ENCODE measurements at regions not wholly inside any gene's neighbourhood (a gene's known extent, or its start where the extent isn't known, plus 50 kb on each side); places are given as distances from the start of the nearest gene placed in this dataset.
A peak's percentile ranks its signal among the peaks of the same experiment; 100 is the strongest.

GRCh38 chr12:107248187-107248586 is 154.8 kb upstream of the CRY1 start (continued):
- TF ChIP-seq DNMT1 (CRISPR knock-in tag; IDR thresholded peaks at IDR 0.05): no peak
- TF ChIP-seq, protein P1, sequence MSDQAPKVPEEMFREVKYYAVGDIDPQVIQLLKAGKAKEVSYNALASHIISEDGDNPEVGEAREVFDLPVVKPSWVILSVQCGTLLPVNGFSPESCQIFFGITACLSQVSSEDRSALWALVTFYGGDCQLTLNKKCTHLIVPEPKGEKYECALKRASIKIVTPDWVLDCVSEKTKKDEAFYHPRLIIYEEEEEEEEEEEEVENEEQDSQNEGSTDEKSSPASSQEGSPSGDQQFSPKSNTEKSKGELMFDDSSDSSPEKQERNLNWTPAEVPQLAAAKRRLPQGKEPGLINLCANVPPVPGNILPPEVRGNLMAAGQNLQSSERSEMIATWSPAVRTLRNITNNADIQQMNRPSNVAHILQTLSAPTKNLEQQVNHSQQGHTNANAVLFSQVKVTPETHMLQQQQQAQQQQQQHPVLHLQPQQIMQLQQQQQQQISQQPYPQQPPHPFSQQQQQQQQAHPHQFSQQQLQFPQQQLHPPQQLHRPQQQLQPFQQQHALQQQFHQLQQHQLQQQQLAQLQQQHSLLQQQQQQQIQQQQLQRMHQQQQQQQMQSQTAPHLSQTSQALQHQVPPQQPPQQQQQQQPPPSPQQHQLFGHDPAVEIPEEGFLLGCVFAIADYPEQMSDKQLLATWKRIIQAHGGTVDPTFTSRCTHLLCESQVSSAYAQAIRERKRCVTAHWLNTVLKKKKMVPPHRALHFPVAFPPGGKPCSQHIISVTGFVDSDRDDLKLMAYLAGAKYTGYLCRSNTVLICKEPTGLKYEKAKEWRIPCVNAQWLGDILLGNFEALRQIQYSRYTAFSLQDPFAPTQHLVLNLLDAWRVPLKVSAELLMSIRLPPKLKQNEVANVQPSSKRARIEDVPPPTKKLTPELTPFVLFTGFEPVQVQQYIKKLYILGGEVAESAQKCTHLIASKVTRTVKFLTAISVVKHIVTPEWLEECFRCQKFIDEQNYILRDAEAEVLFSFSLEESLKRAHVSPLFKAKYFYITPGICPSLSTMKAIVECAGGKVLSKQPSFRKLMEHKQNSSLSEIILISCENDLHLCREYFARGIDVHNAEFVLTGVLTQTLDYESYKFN (CRISPR knock-in tag; conservative IDR thresholded peaks at IDR 0.05): peak; percentile 34; the same call in 1 of the 2 replicates
- no peak for TF ChIP-seq SIN3A (IDR thresholded peaks at IDR 0.05; ENCODE audit: borderline replicate concordance, low read depth, low read length)
- TF ChIP-seq NR2F1 (CRISPR knock-in tag; IDR thresholded peaks at IDR 0.05): peak; percentile 72 to 82
- no peak for TF ChIP-seq SMAD3 (CRISPR knock-in tag; IDR thresholded peaks at IDR 0.05)
- TF ChIP-seq ZNF790 (CRISPR knock-in tag; IDR thresholded peaks at IDR 0.05; ENCODE audit: borderline replicate concordance): no peak
- TF ChIP-seq ZNF232 (CRISPR knock-in tag; IDR thresholded peaks at IDR 0.05; ENCODE audit: borderline replicate concordance): no peak
- no peak for TF ChIP-seq NFE2 (CRISPR knock-in tag; IDR thresholded peaks at IDR 0.05)
- TF ChIP-seq ZNF367 (CRISPR knock-in tag; IDR thresholded peaks at IDR 0.05; ENCODE audit: borderline replicate concordance): no peak
- TF ChIP-seq GPBP1L1 (CRISPR knock-in tag; IDR thresholded peaks at IDR 0.05): no peak
- TF ChIP-seq HHEX (CRISPR knock-in tag; IDR thresholded peaks at IDR 0.05): 0 out of 2 replicates have a peak, but pooled peaks have one; percentile 10
- 0 out of 2 replicates have a peak, but pooled peaks have one; percentile 34 for TF ChIP-seq RXRB (CRISPR knock-in tag; IDR thresholded peaks at IDR 0.05; ENCODE audit: borderline replicate concordance)
- no peak for TF ChIP-seq CSRNP2 (CRISPR knock-in tag; conservative IDR thresholded peaks at IDR 0.05; ENCODE audit: low read depth)
- TF ChIP-seq, protein P2, sequence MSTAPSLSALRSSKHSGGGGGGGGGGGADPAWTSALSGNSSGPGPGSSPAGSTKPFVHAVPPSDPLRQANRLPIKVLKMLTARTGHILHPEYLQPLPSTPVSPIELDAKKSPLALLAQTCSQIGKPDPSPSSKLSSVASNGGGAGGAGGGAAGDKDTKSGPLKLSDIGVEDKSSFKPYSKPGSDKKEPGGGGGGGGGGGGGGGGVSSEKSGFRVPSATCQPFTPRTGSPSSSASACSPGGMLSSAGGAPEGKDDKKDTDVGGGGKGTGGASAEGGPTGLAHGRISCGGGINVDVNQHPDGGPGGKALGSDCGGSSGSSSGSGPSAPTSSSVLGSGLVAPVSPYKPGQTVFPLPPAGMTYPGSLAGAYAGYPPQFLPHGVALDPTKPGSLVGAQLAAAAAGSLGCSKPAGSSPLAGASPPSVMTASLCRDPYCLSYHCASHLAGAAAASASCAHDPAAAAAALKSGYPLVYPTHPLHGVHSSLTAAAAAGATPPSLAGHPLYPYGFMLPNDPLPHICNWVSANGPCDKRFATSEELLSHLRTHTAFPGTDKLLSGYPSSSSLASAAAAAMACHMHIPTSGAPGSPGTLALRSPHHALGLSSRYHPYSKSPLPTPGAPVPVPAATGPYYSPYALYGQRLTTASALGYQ (CRISPR knock-in tag; IDR thresholded peaks at IDR 0.05): no peak
- TF ChIP-seq SOX13 (IDR thresholded peaks at IDR 0.05): no peak
- 0 out of 4 replicates have a peak, but pooled peaks of 1 of the 2 experiments have one; percentile 14 for TF ChIP-seq SOX13 (CRISPR knock-in tag; conservative IDR thresholded peaks at IDR 0.05 in 1 of 2, IDR thresholded peaks at IDR 0.05 in 1 of 2)
- TF ChIP-seq ZMYM4 (CRISPR knock-in tag; IDR thresholded peaks at IDR 0.05): peak; percentile 26; the same call in 1 of the 2 replicates
- no peak for TF ChIP-seq SMARCE1 (IDR thresholded peaks at IDR 0.05; ENCODE audit: borderline replicate concordance)
- TF ChIP-seq TAF15 (IDR thresholded peaks at IDR 0.05; ENCODE audit: low read depth, low read length, poor library complexity, severe bottlenecking): no peak
- TF ChIP-seq GATAD1 (CRISPR knock-in tag; IDR thresholded peaks at IDR 0.05): no peak
- no peak for TF ChIP-seq ATM (IDR thresholded peaks at IDR 0.05; ENCODE audit: borderline replicate concordance)
- no peak for TF ChIP-seq RORA (CRISPR knock-in tag; IDR thresholded peaks at IDR 0.05)
- no peak for TF ChIP-seq SMAD9 (CRISPR knock-in tag; IDR thresholded peaks at IDR 0.05)
- TF ChIP-seq MIXL1 (CRISPR knock-in tag; IDR thresholded peaks at IDR 0.05): no peak
- no peak for TF ChIP-seq CBFB (CRISPR knock-in tag; IDR thresholded peaks at IDR 0.05)
